Breast epithelium (tissue), 4 donors: ENCODE measurements at regions not wholly inside any gene's neighbourhood (a gene's known extent, or its start where the extent isn't known, plus 50 kb on each side); places are given as distances from the start of the nearest gene placed in this dataset.

Source experiments
- DNase-seq, 2 donors: peaks; one replicate each; pipeline ENCODE4 v3.0.0-alpha.2; 2019; ENCODE audit warnings: low spot score in 2 of 2
- H3K27ac ChIP-seq, 2 donors: fragments of 200-600 bp; sonication (generic) in 1 of 2; one replicate each; pipeline ENCODE4 v1.5.1; 2016 to 2019; ENCODE audit warnings: mild to moderate bottlenecking in 1 of 2
- H3K27me3 ChIP-seq, 2 donors: fragments of 200-600 bp; sonication (generic) in 1 of 2; one replicate each; pipeline versions ENCODE4 v1.5.1 to v1.6.0; 2017 to 2019; ENCODE audit warnings: control low read depth in 1 of 2, mild to moderate bottlenecking in 1 of 2
- H3K36me3 ChIP-seq: fragments of 200-600 bp; one replicate; pipeline ENCODE4 v1.5.1; 2019
- H3K4me1 ChIP-seq, 2 donors: fragments of 200-600 bp; sonication (generic); one replicate each; pipeline ENCODE4 v1.5.1; 2016 to 2019; ENCODE audit warnings: control low read depth in 1 of 2
- H3K4me3 ChIP-seq, 3 donors: fragments of 200-600 bp; sonication (generic); 1 replicate in 2 of 3; 2 replicates in 1 of 3; pipeline ENCODE4 v1.5.1; 2016 to 2019; ENCODE audit warnings: mild to moderate bottlenecking in 3 of 3, moderate library complexity in 2 of 3
- H3K9me3 ChIP-seq, 2 donors: fragments of 200-600 bp; sonication (generic) in 1 of 2; one replicate each; pipeline ENCODE4 v1.5.1; 2016 to 2019; ENCODE audit warnings: control low read depth in 1 of 2
- CTCF ChIP-seq, 3 donors: fragments of 450-650 bp; IDR thresholded peaks; one replicate each; pipeline ENCODE4 v1.5.1; 2016 to 2017; ENCODE audit warnings: antibody characterized with exemption in 3 of 3, mild to moderate bottlenecking in 3 of 3, moderate library complexity in 3 of 3
- POLR2A ChIP-seq: fragments of 450-650 bp; IDR thresholded peaks from one replicate; pipeline ENCODE4 v1.6.1; 2016; ENCODE audit warnings: antibody characterized with exemption, mild to moderate bottlenecking, moderate library complexity
- POLR2AphosphoS5 ChIP-seq, 3 donors: sonication (generic); formaldehyde crosslinking; IDR thresholded peaks; one replicate each; pipeline ENCODE4 v1.6.1; 2017; ENCODE audit warnings: antibody characterized with exemption in 3 of 3
- intact Hi-C: fragments of 100-400 bp; cut with DNase I; formaldehyde crosslinking; loops from one replicate; pipeline ENCODE4 v1.15.1; 2023; ENCODE audit warnings: low total_unique reads

- H3K4me3 ChIP-seq, result no peak overlapping the region
These were observed 1080.6 kb upstream of the B3GALT2 start for GRCh38 chr1:194267021-194267420.

GRCh38 chr1:194256010-194256409, 1069.6 kb upstream of the B3GALT2 start:
- no peaks in the 10 kb centered on the region for H3K4me1 ChIP-seq
- H3K36me3 ChIP-seq, result no peaks in the 10 kb centered on the region
- intact Hi-C loops, result no loop called here
- no peak overlapping the region for H3K4me3 ChIP-seq
- H3K27me3 ChIP-seq, result no peaks in the 10 kb centered on the region
- no peak overlapping the region for H3K27ac ChIP-seq
- no peak for DNase-seq
- TF ChIP-seq CTCF (IDR thresholded peaks at IDR 0.05) (no peak), POLR2AphosphoS5 (IDR thresholded peaks at IDR 0.05) (no peak), POLR2A (no peak)
- H3K9me3 ChIP-seq, result no peaks in the 10 kb centered on the region

More at GRCh38 chr1:194267021-194267420, 1080.6 kb upstream of the B3GALT2 start:
- no peak for DNase-seq
- no peaks in the 10 kb centered on the region for H3K27me3 ChIP-seq
- no peak overlapping the region for H3K27ac ChIP-seq
- H3K4me1 ChIP-seq, result no peaks in the 10 kb centered on the region
- H3K36me3 ChIP-seq, result no peaks in the 10 kb centered on the region
- TF ChIP-seq CTCF (IDR thresholded peaks at IDR 0.05), result no peak
- no peak for TF ChIP-seq POLR2AphosphoS5 (IDR thresholded peaks at IDR 0.05)
- TF ChIP-seq POLR2A, result no peak
- peaks cover 3 to 10% of the 10 kb centered on the region in 2 donors for H3K9me3 ChIP-seq
- intact Hi-C loops, result no loop called here

GRCh38 chr1:194252199-194252598, 1065.8 kb upstream of the B3GALT2 start:
- no peaks in the 10 kb centered on the region for H3K4me1 ChIP-seq
- no peaks in the 10 kb centered on the region for H3K9me3 ChIP-seq
- no peaks in the 10 kb centered on the region for H3K36me3 ChIP-seq
- H3K27me3 ChIP-seq, result no peaks in the 10 kb centered on the region
- no peak overlapping the region for H3K4me3 ChIP-seq
- no peak for TF ChIP-seq POLR2AphosphoS5 (IDR thresholded peaks at IDR 0.05)
- no peak for TF ChIP-seq POLR2A
- TF ChIP-seq CTCF (IDR thresholded peaks at IDR 0.05), result no peak
- H3K27ac ChIP-seq, result no peak overlapping the region
- intact Hi-C loops, result no loop called here
- DNase-seq, result no peak

GRCh38 chr1:194241215-194241614, 1054.8 kb upstream of the B3GALT2 start:
- Histone ChIP-seq H3K4me1 (no peaks in the 10 kb centered on the region), H3K36me3 (no peaks in the 10 kb centered on the region), H3K27me3 (no peaks in the 10 kb centered on the region), H3K4me3 (no peak overlapping the region), H3K27ac (no peak overlapping the region), H3K9me3 (no peaks in the 10 kb centered on the region)
- no peak for DNase-seq
- intact Hi-C loops, result no loop called here
- TF ChIP-seq POLR2A (no peak), CTCF (IDR thresholded peaks at IDR 0.05) (no peak), POLR2AphosphoS5 (IDR thresholded peaks at IDR 0.05) (no peak)

GRCh38 chr1:194233069-194233468, 1046.7 kb upstream of the B3GALT2 start:
- peaks cover 4% of the 10 kb centered on the region for H3K36me3 ChIP-seq
- TF ChIP-seq CTCF (IDR thresholded peaks at IDR 0.05) (no peak), POLR2AphosphoS5 (IDR thresholded peaks at IDR 0.05) (no peak), POLR2A (no peak)
- no peak overlapping the region for H3K4me3 ChIP-seq
- H3K4me1 ChIP-seq, result no peaks in the 10 kb centered on the region
- no peak overlapping the region for H3K27ac ChIP-seq
- DNase-seq, result no peak
- peaks cover 0 to 8% of the 10 kb centered on the region in 2 donors for H3K9me3 ChIP-seq
- intact Hi-C loops, result no loop called here
- H3K27me3 ChIP-seq, result no peaks in the 10 kb centered on the region
